ENCODE measurements at regions not wholly inside any gene's neighbourhood (a gene's known extent, or its start where the extent isn't known, plus 50 kb on each side); places are given as distances from the start of the nearest gene placed in this dataset.

- TF ChIP-seq POLR2A (IDR thresholded peaks at IDR 0.05) (no peak), EP300 (IDR thresholded peaks at IDR 0.05) (no peak)
- TF ChIP-seq, protein P1, sequence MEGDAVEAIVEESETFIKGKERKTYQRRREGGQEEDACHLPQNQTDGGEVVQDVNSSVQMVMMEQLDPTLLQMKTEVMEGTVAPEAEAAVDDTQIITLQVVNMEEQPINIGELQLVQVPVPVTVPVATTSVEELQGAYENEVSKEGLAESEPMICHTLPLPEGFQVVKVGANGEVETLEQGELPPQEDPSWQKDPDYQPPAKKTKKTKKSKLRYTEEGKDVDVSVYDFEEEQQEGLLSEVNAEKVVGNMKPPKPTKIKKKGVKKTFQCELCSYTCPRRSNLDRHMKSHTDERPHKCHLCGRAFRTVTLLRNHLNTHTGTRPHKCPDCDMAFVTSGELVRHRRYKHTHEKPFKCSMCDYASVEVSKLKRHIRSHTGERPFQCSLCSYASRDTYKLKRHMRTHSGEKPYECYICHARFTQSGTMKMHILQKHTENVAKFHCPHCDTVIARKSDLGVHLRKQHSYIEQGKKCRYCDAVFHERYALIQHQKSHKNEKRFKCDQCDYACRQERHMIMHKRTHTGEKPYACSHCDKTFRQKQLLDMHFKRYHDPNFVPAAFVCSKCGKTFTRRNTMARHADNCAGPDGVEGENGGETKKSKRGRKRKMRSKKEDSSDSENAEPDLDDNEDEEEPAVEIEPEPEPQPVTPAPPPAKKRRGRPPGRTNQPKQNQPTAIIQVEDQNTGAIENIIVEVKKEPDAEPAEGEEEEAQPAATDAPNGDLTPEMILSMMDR (IDR thresholded peaks at IDR 0.05), result no peak
Observed at GRCh38 chr10:78476844-78477243, 443.2 kb downstream of the RPS24 start.
